A549 (cell line): ENCODE measurements at regions not wholly inside any gene's neighbourhood (a gene's known extent, or its start where the extent isn't known, plus 50 kb on each side); places are given as distances from the start of the nearest gene placed in this dataset.

Source experiments
- EHMT2 ChIP-seq: fragments of 200-600 bp; sonication (generic); IDR thresholded peaks from 2 replicates; pipeline ENCODE4 v1.6.1; 2016; ENCODE audit warnings: antibody characterized with exemption, low read depth, mild to moderate bottlenecking, moderate library complexity
- EP300 ChIP-seq, 2 experiments: fragments of >200 bp; sonication (Bioruptor Twin); formaldehyde crosslinking; IDR thresholded peaks; 2 replicates in 1 of 2; 3 replicates in 1 of 2; pipeline ENCODE4 v1.6.1; 2016 to 2017
- HDAC2 ChIP-seq: fragments of 200-600 bp; sonication (generic); IDR thresholded peaks from 2 replicates; pipeline ENCODE4 v1.6.1; 2016
- MAFK ChIP-seq: fragments of 450-650 bp; IDR thresholded peaks from 2 replicates; pipeline ENCODE4 v1.6.1; 2014; ENCODE audit not compliant: partially characterized antibody
- NFE2L2 ChIP-seq: fragments of 150-350 bp; conservative IDR thresholded peaks from 2 replicates; pipeline ENCODE4 v1.6.1; 2014; ENCODE audit warnings: low read length
- POLR2A ChIP-seq: IDR thresholded peaks from 2 replicates; pipeline ENCODE4 v1.6.1; 2012; ENCODE audit warnings: mild to moderate bottlenecking, low read length
- ZFP36 ChIP-seq: fragments of 450-650 bp; IDR thresholded peaks from 2 replicates; pipeline ENCODE4 v1.6.1; 2014; ENCODE audit warnings: borderline replicate concordance; ENCODE audit not compliant: partially characterized antibody
- TF ChIP-seq, protein P1 (sequence below): fragments of >200 bp; sonication (Bioruptor Twin); formaldehyde crosslinking; IDR thresholded peaks from 3 replicates; pipeline ENCODE4 v1.5.1; 2016

DNA sequence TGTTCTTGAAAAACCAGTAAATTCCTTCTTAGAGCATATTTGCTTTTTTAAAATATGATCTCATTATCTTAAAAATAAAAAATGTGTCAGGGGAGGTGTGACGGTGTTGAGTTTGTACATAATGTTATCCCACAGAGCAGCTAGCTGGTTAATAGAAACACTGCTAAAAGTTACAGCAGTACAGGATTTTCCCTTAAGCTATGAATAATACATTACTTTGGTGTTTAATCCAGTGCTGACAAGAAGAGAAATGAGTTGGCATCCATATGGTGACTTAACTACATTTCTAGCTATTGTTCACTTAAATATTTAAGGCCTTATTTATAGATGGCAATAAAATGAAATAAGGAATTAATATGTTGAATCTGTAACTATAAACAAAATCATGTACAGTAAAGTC, 883.1 kb downstream of the CDH18 start:
- TF ChIP-seq MAFK, result no peak
- TF ChIP-seq EP300 (IDR thresholded peaks at IDR 0.05), result no peak
- TF ChIP-seq HDAC2, result no peak
- no peak for TF ChIP-seq ZFP36
- no peak for TF ChIP-seq NFE2L2
- TF ChIP-seq EHMT2, result no peak
- TF ChIP-seq, protein P1, sequence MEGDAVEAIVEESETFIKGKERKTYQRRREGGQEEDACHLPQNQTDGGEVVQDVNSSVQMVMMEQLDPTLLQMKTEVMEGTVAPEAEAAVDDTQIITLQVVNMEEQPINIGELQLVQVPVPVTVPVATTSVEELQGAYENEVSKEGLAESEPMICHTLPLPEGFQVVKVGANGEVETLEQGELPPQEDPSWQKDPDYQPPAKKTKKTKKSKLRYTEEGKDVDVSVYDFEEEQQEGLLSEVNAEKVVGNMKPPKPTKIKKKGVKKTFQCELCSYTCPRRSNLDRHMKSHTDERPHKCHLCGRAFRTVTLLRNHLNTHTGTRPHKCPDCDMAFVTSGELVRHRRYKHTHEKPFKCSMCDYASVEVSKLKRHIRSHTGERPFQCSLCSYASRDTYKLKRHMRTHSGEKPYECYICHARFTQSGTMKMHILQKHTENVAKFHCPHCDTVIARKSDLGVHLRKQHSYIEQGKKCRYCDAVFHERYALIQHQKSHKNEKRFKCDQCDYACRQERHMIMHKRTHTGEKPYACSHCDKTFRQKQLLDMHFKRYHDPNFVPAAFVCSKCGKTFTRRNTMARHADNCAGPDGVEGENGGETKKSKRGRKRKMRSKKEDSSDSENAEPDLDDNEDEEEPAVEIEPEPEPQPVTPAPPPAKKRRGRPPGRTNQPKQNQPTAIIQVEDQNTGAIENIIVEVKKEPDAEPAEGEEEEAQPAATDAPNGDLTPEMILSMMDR, result no peak
- no peak for TF ChIP-seq POLR2A
